H1 (cell line): ENCODE measurements at regions not wholly inside any gene's neighbourhood (a gene's known extent, or its start where the extent isn't known, plus 50 kb on each side); places are given as distances from the start of the nearest gene placed in this dataset.

Experiments
- CTCF ChIA-PET: fragments of 300-600 bp; sonication (Branson Sonifier 250); formaldehyde crosslinking; loops from one replicate; lab custom pipeline; 2021; ENCODE audit not compliant: partially characterized antibody; lab: Charles Lee
- POLR2A ChIA-PET: fragments of 300-600 bp; sonication (Branson Sonifier 250); formaldehyde crosslinking; loops from one replicate; lab custom pipeline; 2021; ENCODE audit warnings: inconsistent platforms; ENCODE audit not compliant: partially characterized antibody; lab: Charles Lee
- DNase-seq, 2 experiments: peaks; one replicate each; pipeline versions ENCODE4 v3.0.0 to v3.0.0-alpha.2; 2010 to 2022; ENCODE audit warnings: low spot score in 2 of 2, low read depth in 1 of 2, mixed read lengths in 1 of 2
- FAIRE-seq: peaks from 2 replicates; lab custom pipeline; 2011; peaks lifted over from hg19 to GRCh38; lab: Jason Lieb, UNC
- H2AFZ ChIP-seq: 2 replicates; pipeline ENCODE4 v1.8.1; 2012; ENCODE audit warnings: low read length, inconsistent platforms
- H2AK5ac ChIP-seq: 2 replicates; pipeline ENCODE4 v1.6.1; 2013; ENCODE audit warnings: low read depth, low read length
- H2BK120ac ChIP-seq: replicated peaks from 2 replicates; pipeline ENCODE3; 2013; ENCODE audit warnings: low read depth, low read length, inconsistent platforms
- H2BK12ac ChIP-seq: 2 replicates; pipeline ENCODE4 v1.6.1; 2013; ENCODE audit warnings: low read depth, low read length
- H2BK15ac ChIP-seq: 2 replicates; pipeline ENCODE4 v1.6.1; 2013; ENCODE audit warnings: low read length
- H2BK20ac ChIP-seq: 2 replicates; pipeline ENCODE4 v1.6.1; 2013; ENCODE audit warnings: low read length
- H2BK5ac ChIP-seq: 2 replicates; pipeline ENCODE4 v1.6.1; 2013; ENCODE audit warnings: low read depth, low read length
- H3K14ac ChIP-seq: 2 replicates; pipeline ENCODE4 v1.6.1; 2013; ENCODE audit warnings: inconsistent platforms; ENCODE audit not compliant: insufficient read length
- H3K18ac ChIP-seq: 2 replicates; pipeline ENCODE4 v1.6.1; 2013; ENCODE audit warnings: low read length; ENCODE audit errors: extremely low read depth
- H3K23ac ChIP-seq: 2 replicates; pipeline ENCODE4 v1.6.1; 2013; ENCODE audit warnings: inconsistent platforms; ENCODE audit not compliant: insufficient read length
- H3K23me2 ChIP-seq: 2 replicates; pipeline ENCODE4 v1.6.1; 2013; ENCODE audit warnings: low read depth, low read length
- H3K27ac ChIP-seq: 2 replicates; pipeline ENCODE4 v1.6.1; 2011; ENCODE audit warnings: low read depth, low read length, inconsistent platforms
- H3K27me3 ChIP-seq, 4 experiments: replicated peaks in 1 of 4; 1 replicate in 1 of 4; 2 replicates in 3 of 4; pipeline versions ENCODE4 v1.6.1 to v1.8.1; 2011 to 2013; ENCODE audit warnings: low read length in 3 of 4, mild to moderate bottlenecking in 3 of 4, inconsistent platforms in 2 of 4, mixed read lengths in 2 of 4, moderate library complexity in 1 of 4; ENCODE audit not compliant: control insufficient read depth in 3 of 4, insufficient read depth in 3 of 4; ENCODE audit errors: extremely low read depth in 1 of 4
- H3K36me3 ChIP-seq, 4 experiments: 2 replicates each; pipeline versions ENCODE4 v1.6.1 to v1.8.1; 2011 to 2013; ENCODE audit warnings: mild to moderate bottlenecking in 4 of 4, low read length in 3 of 4, moderate library complexity in 2 of 4, control low read depth in 1 of 4, inconsistent platforms in 1 of 4; ENCODE audit not compliant: insufficient read depth in 4 of 4, control insufficient read depth in 2 of 4
- H3K4ac ChIP-seq: replicated peaks from 2 replicates; pipeline ENCODE3; 2013; ENCODE audit warnings: low read length, low read depth, mixed read lengths, inconsistent platforms; ENCODE audit not compliant: insufficient read length
- H3K4me1 ChIP-seq, 4 experiments: replicated peaks in 1 of 4; 1 replicate in 1 of 4; 2 replicates in 3 of 4; pipeline versions ENCODE4 v1.6.1 to v1.8.1; 2011 to 2013; ENCODE audit warnings: low read length in 3 of 4, inconsistent platforms in 2 of 4, mixed read lengths in 1 of 4; ENCODE audit not compliant: insufficient read depth in 4 of 4, control insufficient read depth in 3 of 4
- H3K4me2 ChIP-seq, 2 experiments: 2 replicates each; pipeline versions ENCODE4 v1.6.1 to v1.8.1; 2011 to 2013; ENCODE audit warnings: low read depth in 2 of 2, low read length in 2 of 2, control low read depth in 1 of 2, inconsistent platforms in 1 of 2, mild to moderate bottlenecking in 1 of 2; ENCODE audit not compliant: insufficient read depth in 1 of 2
- H3K4me3 ChIP-seq, 4 experiments: fragments of 200-600, 300-600 bp in 1 of 4; sonication (generic), shearing (Covaris generic), sonication (Bioruptor Twin) in 1 of 4; 2 replicates each; pipeline versions ENCODE4 v1.5.1 to v1.8.1; 2011 to 2016; ENCODE audit warnings: low read length in 4 of 4, low read depth in 3 of 4, control low read depth in 2 of 4, inconsistent platforms in 2 of 4, mild to moderate bottlenecking in 2 of 4, mixed read lengths in 1 of 4, moderate library complexity in 1 of 4; ENCODE audit not compliant: insufficient read depth in 2 of 4; ENCODE audit errors: extremely low read depth in 1 of 4
- H3K56ac ChIP-seq: replicated peaks from 2 replicates; pipeline ENCODE3; 2013; ENCODE audit warnings: low read depth, mild to moderate bottlenecking, mixed read lengths, low read length, inconsistent platforms; ENCODE audit not compliant: insufficient read length
- H3K79me1 ChIP-seq: 2 replicates; pipeline ENCODE4 v1.6.1; 2013; ENCODE audit warnings: low read depth, low read length, control low read depth
- H3K79me2 ChIP-seq, 2 experiments: 2 replicates each; pipeline versions ENCODE4 v1.6.1 to v1.8.1; 2012 to 2013; ENCODE audit warnings: low read length in 2 of 2, mild to moderate bottlenecking in 2 of 2, inconsistent platforms in 1 of 2; ENCODE audit not compliant: insufficient read depth in 2 of 2, control insufficient read depth in 1 of 2
- H3K9ac ChIP-seq, 4 experiments: replicated peaks in 1 of 4; 1 replicate in 1 of 4; 2 replicates in 3 of 4; pipeline versions ENCODE4 v1.6.1 to v1.8.1; 2011 to 2013; ENCODE audit warnings: low read depth in 3 of 4, low read length in 3 of 4, control low read depth in 2 of 4, mild to moderate bottlenecking in 2 of 4, moderate library complexity in 2 of 4, inconsistent platforms in 1 of 4; ENCODE audit errors: extremely low read depth in 1 of 4
- H3K9me3 ChIP-seq, 2 experiments: 2 replicates each; pipeline versions ENCODE4 v1.6.1 to v1.8.1; 2012 to 2013; ENCODE audit warnings: mild to moderate bottlenecking in 2 of 2, moderate library complexity in 2 of 2, control low read depth in 1 of 2, inconsistent platforms in 1 of 2, low read depth in 1 of 2, low read length in 1 of 2, mixed read lengths in 1 of 2; ENCODE audit not compliant: insufficient read depth in 2 of 2
- H4K20me1 ChIP-seq, 2 experiments: replicated peaks in 1 of 2; 2 replicates each; pipeline versions ENCODE3 to v1.8.1; 2011 to 2013; ENCODE audit warnings: inconsistent platforms in 2 of 2, low read length in 2 of 2, mild to moderate bottlenecking in 1 of 2; ENCODE audit not compliant: insufficient read depth in 2 of 2, control insufficient read depth in 1 of 2
- H4K5ac ChIP-seq: 2 replicates; pipeline ENCODE4 v1.6.1; 2013; ENCODE audit warnings: low read length, low read depth, mixed read lengths, inconsistent platforms; ENCODE audit not compliant: insufficient read length
- H4K8ac ChIP-seq: 2 replicates; pipeline ENCODE4 v1.8.0; 2013; ENCODE audit warnings: mild to moderate bottlenecking, moderate library complexity, low read length, inconsistent platforms; ENCODE audit not compliant: insufficient read depth; ENCODE audit errors: extremely low read depth
- H4K91ac ChIP-seq: replicated peaks from 2 replicates; pipeline ENCODE3; 2013; ENCODE audit warnings: low read length, mixed read lengths, inconsistent platforms; ENCODE audit not compliant: insufficient read length
- EZH2 ChIP-seq: fragments of 200-600 bp; sonication (generic); IDR thresholded peaks from 2 replicates; pipeline ENCODE4 v1.7.1; 2012; ENCODE audit warnings: low read depth, mild to moderate bottlenecking, moderate library complexity, low read length, inconsistent platforms; ENCODE audit not compliant: severe bottlenecking
- SIN3A ChIP-seq, 2 experiments: IDR thresholded peaks in 1 of 2; conservative IDR thresholded peaks in 1 of 2; 2 replicates each; pipeline ENCODE4 v1.6.1; 2011 to 2012; ENCODE audit warnings: low read length in 2 of 2, improper control_type of control experiment in 1 of 2, low read depth in 1 of 2, mild to moderate bottlenecking in 1 of 2
- YY1 ChIP-seq: IDR thresholded peaks from 2 replicates; pipeline ENCODE4 v1.6.1; 2011; ENCODE audit warnings: low read depth, mild to moderate bottlenecking, low read length
- WGBS, 2 experiments: shearing (Covaris generic) in 1 of 2; methylation state at CpG; one replicate each; pipeline versions ENCODE4 v1.1.6 to v1.1.7; 2013 to 2015; ENCODE audit warnings: low lambda C conversion rate in 2 of 2, mixed read lengths in 2 of 2, inconsistent platforms in 1 of 2, low coverage in 1 of 2, missing lambda C conversion rate in 1 of 2; ENCODE audit not compliant: insufficient replicate concordance in 2 of 2, insufficient coverage in 1 of 2, insufficient read length in 1 of 2; ENCODE audit errors: extremely low coverage in 1 of 2, missing lambda C conversion rate in 1 of 2; 5-methylcytosine and 5-hydroxymethylcytosine counted together

DNA sequence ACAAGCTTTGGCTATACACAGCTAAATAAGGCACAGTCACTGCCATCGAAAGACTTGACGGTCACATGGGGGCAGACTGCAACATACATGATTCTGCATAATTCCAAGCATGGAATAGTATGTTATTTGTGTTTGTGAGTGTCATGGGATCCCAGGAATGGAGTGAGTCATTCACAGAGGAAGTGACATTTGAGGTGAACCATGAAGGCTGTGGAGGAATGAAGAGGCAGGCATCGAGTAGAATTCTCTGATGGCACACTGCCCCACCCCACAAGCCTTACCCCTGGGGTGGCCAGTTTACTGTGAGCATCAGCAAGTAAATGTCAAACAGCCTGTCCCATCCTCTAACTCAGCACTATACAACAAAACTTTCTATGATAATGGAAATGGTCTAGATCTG, 619.7 kb downstream of the MID1IP1 start:
- Histone ChIP-seq H3K18ac (no peak overlapping the region), H3K4me1 (peaks cover 0 to 4% (median 2%) of the 10 kb centered on the region in 4 experiments; a peak in 3 of 7 replicates), H2BK120ac (no peak overlapping the region), H3K36me3 (no peaks in the 10 kb centered on the region), H3K79me1 (no peaks in the 10 kb centered on the region), H2BK5ac (no peak overlapping the region), H3K14ac (no peak overlapping the region), H3K23me2 (no peaks in the 10 kb centered on the region), H3K56ac (no peak overlapping the region), H2BK12ac (no peak overlapping the region), H3K4me2 (no peak overlapping the region), H4K91ac (no peak overlapping the region), H3K4me3 (no peak overlapping the region), H3K9me3 (no peaks in the 10 kb centered on the region), H2AK5ac (no peak overlapping the region), H3K27me3 (no peaks in the 10 kb centered on the region), H3K4ac (no peak overlapping the region), H2BK15ac (no peak overlapping the region), H3K79me2 (no peaks in the 10 kb centered on the region), H3K9ac (no peak overlapping the region), H4K5ac (no peak overlapping the region), H2AFZ (no peak overlapping the region), H2BK20ac (no peak overlapping the region), H4K8ac (no peak overlapping the region), H3K23ac (no peak overlapping the region), H3K27ac (no peak overlapping the region), H4K20me1 (no peaks in the 10 kb centered on the region)
- ChIA-PET POLR2A (no interaction called here), CTCF (no interaction called here)
- FAIRE-seq, result no peak
- TF ChIP-seq SIN3A (conservative IDR thresholded peaks at IDR 0.05 in 1 of 2, IDR thresholded peaks at IDR 0.05 in 1 of 2; ENCODE audit: low read depth in 1 of 2, low read length in 2 of 2) (no peak), EZH2 (no peak), YY1 (no peak)
- no peak for DNase-seq
- 88% methylated on average over 3 of the region's 3 CpGs; no CpG with 5 or more reads in 1 of the 2 experiments for WGBS, 2 experiments
